Kidney (tissue), 13 donors: ENCODE measurements at regions not wholly inside any gene's neighbourhood (a gene's known extent, or its start where the extent isn't known, plus 50 kb on each side); places are given as distances from the start of the nearest gene placed in this dataset.

Source experiments
- DNase-seq, 5 donors: peaks; one replicate each; pipeline ENCODE4 v3.0.0-alpha.2; 2013 to 2020
- FAIRE-seq: peaks from 2 replicates; lab custom pipeline; 2012; peaks lifted over from hg19 to GRCh38; lab: Jason Lieb, UNC
- H3K27ac ChIP-seq, 2 donors: one replicate each; pipeline ENCODE4 v1.7.0; 2013; ENCODE audit warnings: low read depth in 2 of 2, low read length in 2 of 2, inconsistent platforms in 1 of 2
- H3K27me3 ChIP-seq: one replicate; pipeline ENCODE4 v1.7.1; 2013; ENCODE audit warnings: low read length, inconsistent platforms; ENCODE audit not compliant: control insufficient read depth, insufficient read depth
- H3K36me3 ChIP-seq, 3 donors: one replicate each; pipeline versions ENCODE4 v1.7.0 to v1.7.1; 2013; ENCODE audit warnings: low read length in 3 of 3, control low read depth in 1 of 3, inconsistent platforms in 1 of 3; ENCODE audit not compliant: insufficient read depth in 3 of 3, control insufficient read depth in 2 of 3
- H3K4me1 ChIP-seq, 3 donors: one replicate each; pipeline versions ENCODE4 v1.7.0 to v1.7.1; 2013; ENCODE audit warnings: low read length in 3 of 3, inconsistent platforms in 1 of 3, low read depth in 1 of 3; ENCODE audit not compliant: control insufficient read depth in 2 of 3, insufficient read depth in 2 of 3
- H3K4me3 ChIP-seq, 3 donors: one replicate each; pipeline versions ENCODE4 v1.7.0 to v1.8.1; 2013; ENCODE audit warnings: low read length in 3 of 3, control low read depth in 1 of 3, inconsistent platforms in 1 of 3
- H3K9ac ChIP-seq, 3 donors: one replicate each; pipeline versions ENCODE4 v1.7.0 to v1.7.1; 2013; ENCODE audit warnings: low read length in 3 of 3, control low read depth in 1 of 3, inconsistent platforms in 1 of 3
- H3K9me3 ChIP-seq, 3 donors: one replicate each; pipeline versions ENCODE4 v1.7.0 to v1.7.1; 2013; ENCODE audit warnings: low read length in 3 of 3, control low read depth in 1 of 3, inconsistent platforms in 1 of 3; ENCODE audit not compliant: control insufficient read depth in 2 of 3, insufficient read depth in 1 of 3
- CTCF ChIP-seq: IDR thresholded peaks from 3 replicates; pipeline ENCODE4 v1.5.1; 2012; ENCODE audit warnings: mild to moderate bottlenecking, moderate library complexity, borderline replicate concordance; ENCODE audit not compliant: insufficient read depth; ENCODE audit errors: extremely low read depth
- intact Hi-C: fragments of 100-400 bp; cut with DNase I; formaldehyde crosslinking; loops from one replicate; pipeline ENCODE4 v1.11.1; 2022
- donor health status: control.
- donor health status: control.
- donor health status: control.
- donor health status: control.
- donor health status: control.
- donor health status: DM: yes; HTN: yes; CAD: no.
- donor health status: Normal renal cell carcinoma (clear cell type).

- Histone ChIP-seq H3K4me3 (no peak overlapping the region), H3K9me3 (no peaks in the 10 kb centered on the region), H3K9ac (no peak overlapping the region), H3K27ac (no peak overlapping the region), H3K36me3 (no peaks in the 10 kb centered on the region), H3K4me1 (no peaks in the 10 kb centered on the region), H3K27me3 (no peaks in the 10 kb centered on the region)
- DNase-seq = peak in 1 of 5 donors; percentile 41
- no peak for TF ChIP-seq CTCF
- FAIRE-seq = no peak
- intact Hi-C loops = no loop called here
These were observed 317.9 kb downstream of the RAB28 start for GRCh38 chr4:13166214-13166613.

- no peak for DNase-seq
- Histone ChIP-seq H3K9ac (no peak overlapping the region), H3K4me1 (no peaks in the 10 kb centered on the region), H3K27me3 (no peaks in the 10 kb centered on the region), H3K36me3 (no peaks in the 10 kb centered on the region), H3K27ac (no peak overlapping the region), H3K4me3 (no peak overlapping the region), H3K9me3 (no peaks in the 10 kb centered on the region)
- intact Hi-C loops = no loop called here
- no peak for FAIRE-seq
- TF ChIP-seq CTCF = no peak
These were observed 319.3 kb downstream of the RAB28 start for GRCh38 chr4:13164783-13165331.

GRCh38 chr4:13162886-13163285 is 321.3 kb downstream of the RAB28 start:
- H3K27me3 ChIP-seq = no peaks in the 10 kb centered on the region
- H3K9ac ChIP-seq = no peak overlapping the region
- peak in 1 of 5 donors; percentile 44 for DNase-seq
- FAIRE-seq = no peak
- no peak overlapping the region for H3K27ac ChIP-seq
- no peaks in the 10 kb centered on the region for H3K36me3 ChIP-seq
- TF ChIP-seq CTCF = no peak
- intact Hi-C loops = no loop called here
- H3K4me1 ChIP-seq = no peaks in the 10 kb centered on the region
- H3K9me3 ChIP-seq = no peaks in the 10 kb centered on the region
- no peak overlapping the region for H3K4me3 ChIP-seq

- Histone ChIP-seq H3K4me1 (no peaks in the 10 kb centered on the region), H3K36me3 (no peaks in the 10 kb centered on the region), H3K4me3 (no peak overlapping the region), H3K9ac (no peak overlapping the region), H3K27ac (no peak overlapping the region), H3K27me3 (no peaks in the 10 kb centered on the region), H3K9me3 (no peaks in the 10 kb centered on the region)
- FAIRE-seq (no peak), DNase-seq (peak in 2 of 5 donors; percentile 77 to 79)
- intact Hi-C loops = no loop called here
- no peak for TF ChIP-seq CTCF
These were observed 323.2 kb downstream of the RAB28 start for GRCh38 chr4:13160920-13161319.
